DMS 273 treated with DMSO at 0.1 percent for 48 hours (cell line): ENCODE measurements at regions not wholly inside any gene's neighbourhood (a gene's known extent, or its start where the extent isn't known, plus 50 kb on each side); places are given as distances from the start of the nearest gene placed in this dataset.

Experiments
- DNase-seq: peaks from one replicate; lab custom pipeline; 2025; lab: John Stamatoyannopoulos, UW

DNA sequence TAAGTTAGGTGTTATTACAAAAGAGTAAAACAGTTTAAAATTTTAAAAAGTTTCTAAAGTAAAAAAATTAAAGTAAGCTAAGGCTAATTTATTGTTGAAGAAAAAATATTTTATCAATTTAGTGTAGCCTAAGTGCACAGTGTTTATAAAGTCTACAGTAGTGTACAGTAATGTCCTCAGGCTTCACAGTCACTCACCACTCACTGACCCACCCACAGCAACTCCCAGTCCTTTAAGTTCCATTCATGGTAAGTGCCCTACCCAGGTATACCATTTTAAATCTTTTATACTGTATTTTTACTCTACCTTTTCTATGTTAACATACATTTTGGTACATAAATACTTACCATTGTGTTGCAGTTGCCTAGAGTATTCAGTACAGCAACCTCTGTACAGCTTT, 120.3 kb upstream of the DKK2 start:
- no peak for DNase-seq

- DNase-seq = no peak
Measured at GRCh38 chr4:107155366-107155765, 119.3 kb upstream of the DKK2 start.

DNA sequence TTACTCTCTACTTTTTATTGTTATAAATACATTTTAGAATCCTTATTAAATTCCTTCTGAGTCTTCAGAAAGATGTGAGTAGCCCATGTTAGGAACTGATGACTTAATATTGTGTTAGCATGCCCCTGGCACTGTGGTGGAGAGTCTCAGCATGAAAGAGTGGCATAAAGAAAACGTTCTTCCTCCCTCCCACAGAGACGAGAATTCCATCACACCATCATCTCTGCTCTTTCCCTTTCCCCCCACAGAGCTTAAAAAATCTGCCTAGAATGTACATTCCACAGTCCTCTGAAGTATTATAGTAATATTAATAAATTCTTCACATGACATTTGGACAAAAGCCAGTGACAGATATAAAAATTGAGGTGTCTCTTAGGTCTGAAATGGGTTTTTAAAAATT, 117.8 kb upstream of the DKK2 start:
- no peak for DNase-seq

DNA sequence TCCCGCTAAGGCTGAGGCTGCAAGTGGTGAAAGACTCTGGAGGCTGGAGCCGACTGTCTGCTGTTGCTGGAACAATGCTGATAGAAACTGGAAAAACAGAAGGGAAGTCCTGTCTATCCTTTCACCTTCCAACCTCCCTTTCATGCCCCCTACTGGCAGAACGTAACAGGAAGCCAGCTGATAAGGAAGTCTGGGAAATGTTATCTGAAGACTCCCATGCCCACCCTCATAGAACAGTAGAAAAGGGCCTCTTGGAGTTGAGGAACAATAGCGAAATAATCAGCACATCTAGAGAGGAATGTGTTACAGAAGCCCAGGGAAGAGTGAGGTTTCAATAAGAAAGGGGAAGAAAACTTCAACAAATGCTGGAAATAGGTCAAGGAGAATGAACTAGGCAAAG, 117.1 kb upstream of the DKK2 start:
- no peak for DNase-seq

GRCh38 chr4:107151173-107151572, 115.1 kb upstream of the DKK2 start:
- DNase-seq = no peak

DNA sequence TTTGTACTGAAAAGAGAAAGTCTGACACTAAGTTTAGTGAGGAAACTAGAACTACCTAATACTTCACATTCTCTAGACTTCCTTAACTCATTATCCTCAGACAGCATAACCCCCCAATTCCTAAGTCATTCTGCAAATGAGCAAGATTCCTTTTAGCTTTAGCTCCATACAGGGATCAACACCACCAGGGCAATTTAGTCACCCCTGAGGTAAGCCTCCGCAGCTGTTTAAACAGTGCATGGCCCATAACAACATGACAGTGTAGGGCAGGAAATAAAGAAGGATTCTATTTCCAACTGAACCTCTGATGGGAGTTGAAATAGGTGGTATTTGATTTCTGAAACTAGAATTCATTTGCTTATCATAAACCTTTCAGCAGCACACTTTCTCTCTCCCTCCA, 112.8 kb upstream of the DKK2 start:
- no peak for DNase-seq

DNA sequence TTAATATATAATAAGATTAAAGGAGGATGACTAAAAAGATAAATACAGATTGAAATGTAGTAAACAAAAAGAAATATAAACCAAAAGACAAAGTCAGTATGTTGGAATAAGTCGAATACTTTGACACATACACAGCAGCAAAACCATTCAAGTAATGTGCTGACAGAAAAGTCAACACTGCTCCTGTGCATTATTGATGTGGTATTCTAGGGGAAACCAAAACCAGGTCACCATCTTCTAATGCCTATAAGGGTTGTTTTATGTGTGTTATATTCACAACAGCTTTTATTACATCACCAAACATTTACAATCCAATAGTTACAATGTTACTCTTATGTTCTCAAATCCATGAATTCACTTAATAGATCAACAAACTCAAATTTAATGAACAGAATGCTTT, 111.8 kb upstream of the DKK2 start:
- no peak for DNase-seq

DNA sequence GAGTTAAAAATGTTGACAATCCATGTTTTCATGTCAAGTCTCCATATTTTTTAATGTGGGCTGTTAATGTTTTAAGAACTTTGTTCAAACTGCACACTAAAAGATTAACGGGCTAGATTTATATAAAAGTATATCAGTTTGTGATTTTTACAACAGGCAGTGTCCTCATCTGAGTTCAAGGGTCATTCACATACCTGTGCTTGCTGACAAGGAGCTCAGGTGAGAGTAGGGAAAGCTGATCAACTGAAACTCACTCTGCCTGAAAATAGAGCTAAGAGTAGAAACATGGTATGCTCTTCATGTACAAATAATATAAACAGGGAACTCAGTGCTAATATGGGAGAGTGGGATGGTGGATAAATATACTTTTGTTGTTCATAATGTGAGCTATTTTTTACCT, 102.3 kb upstream of the DKK2 start:
- no peak for DNase-seq

DNA sequence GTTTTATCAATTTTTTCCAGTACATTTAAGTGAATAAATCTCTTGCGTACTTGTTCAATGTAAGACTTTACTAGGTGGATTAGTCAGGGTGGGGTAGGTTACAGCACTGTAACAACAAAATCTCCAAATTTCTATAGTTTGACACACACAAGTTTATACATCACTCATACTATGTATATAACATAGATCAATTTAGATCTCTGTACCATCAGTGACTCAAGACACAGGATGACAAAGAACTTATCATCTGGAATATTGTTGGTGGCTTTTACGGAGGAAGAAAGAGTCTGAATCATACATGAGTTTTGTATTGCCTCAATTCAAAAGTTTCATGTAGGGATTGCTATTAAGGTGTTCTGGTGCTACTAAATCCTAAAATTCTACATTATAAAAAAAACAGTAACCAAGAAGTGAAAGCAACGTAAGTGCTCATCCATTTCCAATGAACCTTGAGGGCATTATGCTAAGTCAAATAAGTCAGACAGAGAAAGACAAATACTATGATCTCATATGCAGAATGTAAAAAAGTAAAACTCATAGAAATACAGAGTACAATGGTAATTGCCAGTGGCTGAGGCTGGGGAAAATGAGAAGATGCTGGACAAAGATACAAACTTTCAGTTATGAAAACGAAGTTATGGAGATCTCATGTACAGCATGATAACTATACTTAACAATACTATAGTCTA, 98.0 kb upstream of the DKK2 start:
- DNase-seq = no peak

- no peak for DNase-seq
Measured at GRCh38 chr4:107131295-107131694, 95.2 kb upstream of the DKK2 start.

DNA sequence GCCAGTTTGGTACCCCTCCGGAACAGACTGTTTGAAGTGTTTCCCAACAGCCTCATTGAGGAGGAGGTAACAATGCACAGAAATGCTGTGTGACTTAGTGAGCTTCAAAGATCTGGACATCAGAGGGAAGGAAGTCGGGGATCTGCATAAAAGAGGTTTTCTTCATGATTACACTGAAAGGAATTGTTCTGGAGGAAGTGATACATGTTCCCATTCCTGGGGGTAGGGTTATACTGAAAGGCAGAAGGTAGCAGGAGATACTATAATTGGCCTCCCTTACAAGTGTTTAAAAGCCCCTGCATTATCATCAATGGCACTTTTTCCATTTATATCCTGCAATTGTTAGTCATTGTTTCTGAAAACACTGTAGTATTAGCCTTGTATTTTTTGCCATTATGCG, 94.0 kb upstream of the DKK2 start:
- DNase-seq = no peak

GRCh38 chr4:107129611-107130010, 93.5 kb upstream of the DKK2 start:
- no peak for DNase-seq

- no peak for DNase-seq
Measured at GRCh38 chr4:107129076-107129475, 93.0 kb upstream of the DKK2 start.

DNA sequence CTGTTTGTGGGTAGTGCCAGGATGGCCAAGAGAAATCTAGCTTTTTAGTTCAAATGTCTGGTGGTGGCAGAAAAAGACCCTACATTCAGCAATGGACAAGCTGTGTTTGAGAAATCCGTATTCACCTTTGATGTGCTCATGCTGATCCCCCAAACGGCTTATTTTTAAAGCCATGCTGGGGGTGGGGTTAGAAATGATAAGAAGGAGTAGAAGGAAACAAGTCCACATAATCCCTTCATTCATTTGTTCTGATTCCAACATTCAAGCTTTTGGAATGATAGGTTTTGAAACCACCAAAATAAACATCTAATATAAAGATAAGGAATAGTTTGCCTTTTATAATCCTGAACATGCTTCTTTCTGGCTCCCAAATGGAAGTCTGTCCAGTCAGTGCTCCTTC, 92.0 kb upstream of the DKK2 start:
- no peak for DNase-seq

GRCh38 chr4:107125496-107125895, 89.4 kb upstream of the DKK2 start:
- no peak for DNase-seq

DNA sequence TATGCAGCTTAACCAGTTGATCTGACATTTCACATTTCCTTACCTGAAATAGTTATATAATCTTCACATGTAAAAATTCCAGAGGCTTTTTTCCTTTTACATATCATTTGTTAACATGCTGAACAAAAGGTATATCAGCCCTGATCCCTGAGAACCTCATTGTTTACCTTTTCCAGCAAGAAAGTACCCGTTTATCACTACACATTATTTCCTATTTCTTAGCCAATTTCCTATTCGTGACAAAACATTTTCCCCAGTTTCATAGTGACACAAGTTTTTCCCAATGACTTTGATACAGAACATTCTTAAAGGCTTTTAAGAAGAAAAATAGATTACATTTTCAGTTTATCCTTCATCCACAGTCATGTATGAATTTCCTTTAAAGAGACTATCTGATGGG, 86.6 kb upstream of the DKK2 start:
- no peak for DNase-seq

DNA sequence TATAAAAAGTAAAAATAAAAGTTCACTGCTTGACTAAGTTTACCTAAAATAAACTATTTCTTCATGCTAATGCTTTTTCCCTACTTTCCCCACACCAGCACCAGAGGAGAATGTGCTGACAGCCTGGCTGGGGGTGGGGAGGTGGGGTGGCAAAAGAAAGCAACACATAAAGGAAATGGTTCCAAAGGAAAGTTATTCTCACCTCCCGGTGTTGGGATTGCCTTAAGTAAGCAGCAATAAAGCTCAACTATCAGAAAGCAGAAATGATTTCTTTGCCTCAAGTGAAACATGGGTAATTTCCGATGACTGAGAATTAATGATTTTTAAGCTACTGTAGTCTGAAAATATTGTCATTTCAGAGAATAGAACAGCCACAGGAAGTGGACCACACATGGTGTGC, 84.5 kb upstream of the DKK2 start:
- DNase-seq = no peak

DNA sequence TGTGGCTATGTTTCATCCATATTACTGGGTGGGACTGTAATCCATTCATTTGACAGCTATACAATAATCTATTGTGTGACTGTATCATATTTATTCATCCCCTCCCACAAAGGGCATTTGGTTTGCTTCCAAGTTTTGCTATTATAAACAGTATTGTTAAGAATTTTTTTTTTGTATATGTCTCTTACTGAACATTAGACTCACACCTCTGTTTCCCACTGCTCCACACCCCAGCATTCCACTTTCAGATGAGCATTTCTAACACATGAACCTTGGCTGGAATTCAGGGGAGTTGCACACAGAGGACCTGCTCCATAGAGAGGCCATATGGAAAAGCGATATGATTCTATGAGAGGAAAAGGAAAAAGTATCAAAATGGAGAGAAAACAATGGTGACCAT, 81.6 kb upstream of the DKK2 start:
- no peak for DNase-seq

- DNase-seq = no peak
Measured at GRCh38 chr4:107115185-107115847, 79.2 kb upstream of the DKK2 start.

- DNase-seq = no peak
Measured at GRCh38 chr4:107114059-107114458, 77.9 kb upstream of the DKK2 start.

DNA sequence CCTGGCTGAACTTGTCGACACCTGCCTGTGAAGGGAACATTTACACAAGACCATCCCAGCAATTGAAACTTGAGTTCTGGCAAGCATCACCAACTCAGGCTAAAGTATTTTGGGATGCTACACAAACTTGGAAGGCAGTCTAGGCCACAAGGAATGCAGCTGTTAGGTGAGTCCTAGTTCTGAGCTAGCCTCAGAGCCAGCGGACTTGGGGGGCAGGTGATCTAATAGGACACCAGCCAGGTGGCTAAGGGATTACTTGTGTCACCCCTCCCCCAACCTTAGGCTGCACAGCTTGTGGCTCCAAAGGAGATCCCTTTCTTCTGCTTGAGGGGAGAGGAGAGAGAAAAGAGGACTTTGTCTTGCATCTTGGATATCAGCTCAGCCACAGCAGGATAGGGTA, 62.3 kb upstream of the DKK2 start:
- DNase-seq = no peak

DNA sequence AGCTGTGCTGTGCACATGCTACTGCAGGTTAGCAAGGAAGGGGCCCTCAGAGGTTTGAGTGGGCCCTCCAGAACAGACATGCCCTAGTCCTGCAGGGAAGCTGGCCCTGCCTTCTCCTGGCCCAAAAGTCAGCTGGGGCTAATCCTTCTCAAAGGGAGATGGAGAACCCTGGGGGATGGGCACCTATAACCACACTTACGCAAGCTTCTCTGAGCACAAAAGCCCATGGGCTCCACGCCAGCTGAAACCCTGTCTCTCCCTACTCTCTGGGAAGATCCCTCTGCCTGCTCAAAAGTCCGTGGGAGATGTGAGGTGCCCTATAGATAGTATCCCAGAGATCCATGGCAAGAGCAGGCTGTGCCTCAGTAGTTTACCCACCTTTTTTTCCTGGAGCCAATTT, 58.9 kb upstream of the DKK2 start:
- no peak for DNase-seq

GRCh38 chr4:107094332-107094731, 58.2 kb upstream of the DKK2 start:
- no peak for DNase-seq
